ENCODE measurements at regions not wholly inside any gene's neighbourhood (a gene's known extent, or its start where the extent isn't known, plus 50 kb on each side); places are given as distances from the start of the nearest gene placed in this dataset.

GRCh38 chr10:29761916-29762315 lies 127.1 kb upstream of the SVIL start:
- Histone ChIP-seq H3K9me3 (ENCODE audit: control insufficient read depth in 2 of 3, low read length in 3 of 3) (no peaks in the 10 kb centered on the region), H3K36me3 (ENCODE audit: control insufficient read depth in 2 of 3, insufficient read depth in 3 of 3, low read length in 3 of 3) (no peaks in the 10 kb centered on the region), H3K27me3 (ENCODE audit: control insufficient read depth in 2 of 2, insufficient read depth in 2 of 2, low read length in 2 of 2) (no peaks in the 10 kb centered on the region), H3K4me1 (ENCODE audit: control insufficient read depth in 2 of 2, insufficient read depth in 2 of 2, low read length in 2 of 2) (no peaks in the 10 kb centered on the region), H3K4me3 (ENCODE audit: low read length) (no peak overlapping the region), H3K27ac (ENCODE audit: low read depth, low read length) (no peak overlapping the region)
- no peaks in the 10 kb centered on the region for H3K9me3 Mint-ChIP-seq
- CTCF ChIA-PET = no interaction called here
- ATAC-seq = no peak
- peaks cover 0 to 5% (median 0%) of the 10 kb centered on the region in 5 donors for H3K27me3 Mint-ChIP-seq
- no peak overlapping the region for H3K27ac Mint-ChIP-seq
- no peaks in the 10 kb centered on the region for H3K4me1 Mint-ChIP-seq
- no peak overlapping the region for H3K4me3 Mint-ChIP-seq
- POLR2A ChIA-PET = no interaction called here
- H3K36me3 Mint-ChIP-seq = no peaks in the 10 kb centered on the region
- DNase-seq = no peak
- intact Hi-C loops (cut with micrococcal nuclease) = no loop called here

GRCh38 chr10:29760138-29760900 lies 125.5 kb upstream of the SVIL start:
- intact Hi-C loops (cut with micrococcal nuclease) = no loop called here
- H3K4me3 ChIP-seq (ENCODE audit: low read length) = no peak overlapping the region
- CTCF ChIA-PET = interaction anchor here (0.7 kb wide), 1 partner anchor 72 kb away, joined by 3 read pairs; no protein-coding TSS in a partner anchor

GRCh38 chr10:29757551-29758297 lies 123.0 kb upstream of the SVIL start:
- Mint-ChIP-seq H3K9me3 (no peaks in the 10 kb centered on the region), H3K36me3 (no peaks in the 10 kb centered on the region), H3K4me3 (no peak overlapping the region), H3K27ac (no peak overlapping the region), H3K4me1 (no peaks in the 10 kb centered on the region), H3K27me3 (peaks cover 0 to 10% (median 0%) of the 10 kb centered on the region in 5 donors)
- no peaks in the 10 kb centered on the region for H3K4me1 ChIP-seq (ENCODE audit: control insufficient read depth in 2 of 2, insufficient read depth in 2 of 2, low read length in 2 of 2)
- CTCF ChIA-PET = interaction anchor here (0.6 kb wide), 1 partner anchor 117 kb away, joined by 3 read pairs; no protein-coding TSS in a partner anchor
- H3K27ac ChIP-seq (ENCODE audit: low read depth, low read length) = no peak overlapping the region
- DNase-seq (no peak), ATAC-seq (no peak)
- no peaks in the 10 kb centered on the region for H3K36me3 ChIP-seq (ENCODE audit: control insufficient read depth in 2 of 3, insufficient read depth in 3 of 3, low read length in 3 of 3)
- intact Hi-C loops (cut with micrococcal nuclease) = no loop called here
- no peak overlapping the region for H3K4me3 ChIP-seq (ENCODE audit: low read length)
- no peaks in the 10 kb centered on the region for H3K27me3 ChIP-seq (ENCODE audit: control insufficient read depth in 2 of 2, insufficient read depth in 2 of 2, low read length in 2 of 2)
- no peaks in the 10 kb centered on the region for H3K9me3 ChIP-seq (ENCODE audit: control insufficient read depth in 2 of 3, low read length in 3 of 3)
- POLR2A ChIA-PET = no interaction called here

More at GRCh38 chr10:29760138-29760900, 125.5 kb upstream of the SVIL start:
- ATAC-seq (no peak), DNase-seq (no peak)
- no peaks in the 10 kb centered on the region for H3K36me3 ChIP-seq (ENCODE audit: control insufficient read depth in 2 of 3, insufficient read depth in 3 of 3, low read length in 3 of 3)
- H3K27me3 Mint-ChIP-seq = peaks cover 0 to 5% (median 0%) of the 10 kb centered on the region in 5 donors
- H3K27ac Mint-ChIP-seq = no peak overlapping the region
- no peaks in the 10 kb centered on the region for H3K27me3 ChIP-seq (ENCODE audit: control insufficient read depth in 2 of 2, insufficient read depth in 2 of 2, low read length in 2 of 2)
- no peaks in the 10 kb centered on the region for H3K9me3 ChIP-seq (ENCODE audit: control insufficient read depth in 2 of 3, low read length in 3 of 3)
- no peaks in the 10 kb centered on the region for H3K4me1 Mint-ChIP-seq
- H3K27ac ChIP-seq (ENCODE audit: low read depth, low read length) = no peak overlapping the region
- no peaks in the 10 kb centered on the region for H3K9me3 Mint-ChIP-seq
- POLR2A ChIA-PET = no interaction called here
- no peak overlapping the region for H3K4me3 Mint-ChIP-seq
- no peaks in the 10 kb centered on the region for H3K4me1 ChIP-seq (ENCODE audit: control insufficient read depth in 2 of 2, insufficient read depth in 2 of 2, low read length in 2 of 2)
- H3K36me3 Mint-ChIP-seq = no peaks in the 10 kb centered on the region

GRCh38 chr10:29756451-29756850 lies 121.7 kb upstream of the SVIL start:
- Mint-ChIP-seq H3K36me3 (no peaks in the 10 kb centered on the region), H3K4me3 (no peak overlapping the region), H3K27ac (no peak overlapping the region), H3K27me3 (peaks cover 0 to 10% (median 0%) of the 10 kb centered on the region in 5 donors), H3K4me1 (no peaks in the 10 kb centered on the region), H3K9me3 (no peaks in the 10 kb centered on the region)
- H3K27me3 ChIP-seq (ENCODE audit: control insufficient read depth in 2 of 2, insufficient read depth in 2 of 2, low read length in 2 of 2) = no peaks in the 10 kb centered on the region
- no peak overlapping the region for H3K4me3 ChIP-seq (ENCODE audit: low read length)
- DNase-seq (no peak), ATAC-seq (no peak)
- no peaks in the 10 kb centered on the region for H3K36me3 ChIP-seq (ENCODE audit: control insufficient read depth in 2 of 3, insufficient read depth in 3 of 3, low read length in 3 of 3)
- CTCF ChIA-PET = no interaction called here
- POLR2A ChIA-PET = no interaction called here
- H3K27ac ChIP-seq (ENCODE audit: low read depth, low read length) = no peak overlapping the region
- no peaks in the 10 kb centered on the region for H3K4me1 ChIP-seq (ENCODE audit: control insufficient read depth in 2 of 2, insufficient read depth in 2 of 2, low read length in 2 of 2)
- H3K9me3 ChIP-seq (ENCODE audit: control insufficient read depth in 2 of 3, low read length in 3 of 3) = no peaks in the 10 kb centered on the region
- intact Hi-C loops (cut with micrococcal nuclease) = no loop called here

GRCh38 chr10:29753283-29753682 lies 118.5 kb upstream of the SVIL start:
- CTCF ChIA-PET = no interaction called here

GRCh38 chr10:29751684-29752083 lies 116.9 kb upstream of the SVIL start:
- Mint-ChIP-seq H3K36me3 (peaks cover 0 to 4% (median 0%) of the 10 kb centered on the region in 5 donors), H3K4me3 (no peak overlapping the region), H3K27me3 (peaks cover 0 to 18% (median 4%) of the 10 kb centered on the region in 5 donors), H3K4me1 (no peaks in the 10 kb centered on the region), H3K27ac (no peak overlapping the region), H3K9me3 (no peaks in the 10 kb centered on the region)
- H3K27ac ChIP-seq (ENCODE audit: low read depth, low read length) = no peak overlapping the region
- no peak overlapping the region for H3K4me3 ChIP-seq (ENCODE audit: low read length)
- H3K36me3 ChIP-seq (ENCODE audit: control insufficient read depth in 2 of 3, insufficient read depth in 3 of 3, low read length in 3 of 3) = no peaks in the 10 kb centered on the region
- H3K4me1 ChIP-seq (ENCODE audit: control insufficient read depth in 2 of 2, insufficient read depth in 2 of 2, low read length in 2 of 2) = no peaks in the 10 kb centered on the region
- H3K9me3 ChIP-seq (ENCODE audit: control insufficient read depth in 2 of 3, low read length in 3 of 3) = no peaks in the 10 kb centered on the region
- no peaks in the 10 kb centered on the region for H3K27me3 ChIP-seq (ENCODE audit: control insufficient read depth in 2 of 2, insufficient read depth in 2 of 2, low read length in 2 of 2)
- peak; percentile 54 for ATAC-seq
- POLR2A ChIA-PET = no interaction called here
- CTCF ChIA-PET = no interaction called here
- DNase-seq = no peak
- intact Hi-C loops (cut with micrococcal nuclease) = no loop called here

More at GRCh38 chr10:29753283-29753682, 118.5 kb upstream of the SVIL start:
- H3K4me1 Mint-ChIP-seq = no peaks in the 10 kb centered on the region
- Histone ChIP-seq H3K9me3 (ENCODE audit: control insufficient read depth in 2 of 3, low read length in 3 of 3) (no peaks in the 10 kb centered on the region), H3K4me1 (ENCODE audit: control insufficient read depth in 2 of 2, insufficient read depth in 2 of 2, low read length in 2 of 2) (no peaks in the 10 kb centered on the region), H3K4me3 (ENCODE audit: low read length) (no peak overlapping the region), H3K36me3 (ENCODE audit: control insufficient read depth in 2 of 3, insufficient read depth in 3 of 3, low read length in 3 of 3) (no peaks in the 10 kb centered on the region), H3K27ac (ENCODE audit: low read depth, low read length) (no peak overlapping the region), H3K27me3 (ENCODE audit: control insufficient read depth in 2 of 2, insufficient read depth in 2 of 2, low read length in 2 of 2) (no peaks in the 10 kb centered on the region)
- POLR2A ChIA-PET = no interaction called here
- peaks cover 0 to under 1% (median 0%) of the 10 kb centered on the region in 5 donors for H3K36me3 Mint-ChIP-seq
- intact Hi-C loops (cut with micrococcal nuclease) = no loop called here
- no peak for ATAC-seq
- no peak overlapping the region for H3K4me3 Mint-ChIP-seq
- no peak overlapping the region for H3K27ac Mint-ChIP-seq
- no peak for DNase-seq
- H3K9me3 Mint-ChIP-seq = no peaks in the 10 kb centered on the region
- H3K27me3 Mint-ChIP-seq = peaks cover 0 to 15% (median 2%) of the 10 kb centered on the region in 5 donors
